BE2C (cell line): ENCODE measurements at regions not wholly inside any gene's neighbourhood (a gene's known extent, or its start where the extent isn't known, plus 50 kb on each side); places are given as distances from the start of the nearest gene placed in this dataset.

Experiments
- DNase-seq: peaks from one replicate; pipeline ENCODE4 v3.0.0-alpha.2; 2020
- H3K27me3 ChIP-seq: fragments of 250-450 bp; sonication (Bioruptor Pico); 2 replicates; pipeline ENCODE4 v1.5.1; 2020; ENCODE audit warnings: mild to moderate bottlenecking
- H3K36me3 ChIP-seq: fragments of 250-450 bp; sonication (Bioruptor Pico); 2 replicates; pipeline ENCODE4 v1.5.1; 2020; ENCODE audit warnings: mild to moderate bottlenecking
- H3K4me1 ChIP-seq: fragments of 250-450 bp; sonication (Bioruptor Pico); 2 replicates; pipeline ENCODE4 v1.5.1; 2020
- H3K4me3 ChIP-seq: 2 replicates; pipeline ENCODE4 v1.5.1; 2011; ENCODE audit warnings: low read depth, low read length
- H3K9me3 ChIP-seq: fragments of 250-450 bp; sonication (Bioruptor Pico); 2 replicates; pipeline ENCODE4 v1.5.1; 2020
- CTCF ChIP-seq: IDR thresholded peaks from 2 replicates; pipeline ENCODE4 v1.5.1; 2012; ENCODE audit warnings: mild to moderate bottlenecking, low read depth, low read length

GRCh38 chr1:240014051-240014450, 77.6 kb upstream of the FMN2 start:
- no peak overlapping the region for H3K4me3 ChIP-seq
- no peak for DNase-seq
- no peak for TF ChIP-seq CTCF

DNA sequence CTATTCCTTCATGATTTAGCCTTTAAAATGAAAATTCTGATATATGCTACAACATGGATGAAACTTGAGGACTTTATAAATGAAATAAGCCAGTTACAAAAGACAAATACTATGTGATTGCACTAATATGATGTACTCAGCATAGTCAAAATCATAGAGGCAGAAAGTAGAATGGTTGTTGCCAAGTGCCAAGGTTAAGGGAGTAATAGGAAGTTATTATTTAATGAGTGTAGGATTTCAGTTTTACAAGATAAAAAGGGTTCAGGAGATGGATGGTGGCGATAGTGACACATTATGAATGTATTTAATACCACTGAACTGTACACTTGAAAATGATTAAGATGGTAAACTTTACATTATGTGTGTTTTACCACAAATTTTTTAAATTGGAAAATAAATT, 73.1 kb upstream of the FMN2 start:
- Histone ChIP-seq H3K9me3 (no peaks in the 10 kb centered on the region), H3K27me3 (no peaks in the 10 kb centered on the region), H3K36me3 (no peaks in the 10 kb centered on the region), H3K4me1 (no peaks in the 10 kb centered on the region), H3K4me3 (no peak overlapping the region)
- TF ChIP-seq CTCF: no peak
- no peak for DNase-seq

More at GRCh38 chr1:240014051-240014450, 77.6 kb upstream of the FMN2 start:
- no peaks in the 10 kb centered on the region for H3K36me3 ChIP-seq
- H3K4me1 ChIP-seq: no peaks in the 10 kb centered on the region
- no peaks in the 10 kb centered on the region for H3K27me3 ChIP-seq
- no peaks in the 10 kb centered on the region for H3K9me3 ChIP-seq

DNA sequence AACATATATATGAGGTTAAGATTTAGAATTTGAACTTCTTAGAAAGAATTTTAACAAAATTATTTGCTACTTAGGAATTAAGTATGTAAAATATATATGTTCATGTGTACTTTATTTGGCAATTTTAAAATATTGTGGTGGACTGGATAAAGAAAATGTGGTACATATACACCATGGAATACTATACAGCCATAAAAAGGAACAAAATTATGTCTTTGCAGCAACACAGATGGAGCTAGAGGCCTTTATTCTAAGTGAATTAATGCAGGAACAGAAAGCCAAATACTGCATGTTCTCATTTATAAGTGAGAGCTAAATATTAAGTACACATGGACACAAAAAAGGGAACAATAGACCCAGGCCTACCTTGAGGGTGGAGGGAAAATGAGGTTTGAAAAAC, 72.2 kb upstream of the FMN2 start:
- Histone ChIP-seq H3K9me3 (no peaks in the 10 kb centered on the region), H3K27me3 (no peaks in the 10 kb centered on the region), H3K4me3 (no peak overlapping the region), H3K4me1 (no peaks in the 10 kb centered on the region), H3K36me3 (no peaks in the 10 kb centered on the region)
- no peak for DNase-seq
- no peak for TF ChIP-seq CTCF

DNA sequence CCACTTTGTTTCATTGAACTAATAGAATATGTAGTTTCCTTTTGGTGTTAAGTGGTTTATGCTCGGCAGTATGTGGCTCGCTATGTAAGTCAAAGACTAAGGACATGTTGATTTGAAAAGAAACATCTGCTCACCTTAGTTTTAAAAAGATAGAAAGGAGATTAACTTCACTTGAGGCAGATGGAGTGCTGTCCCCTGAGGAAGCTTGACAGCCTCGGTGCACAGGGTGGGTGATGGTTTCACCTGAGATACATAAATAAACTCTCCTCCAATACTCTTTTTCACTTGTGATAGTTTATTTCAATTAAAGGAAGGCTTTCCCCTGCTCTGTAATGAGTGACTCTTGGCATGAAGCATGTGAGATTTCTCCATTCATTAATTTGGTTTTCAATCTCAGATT, 70.8 kb upstream of the FMN2 start:
- no peak overlapping the region for H3K4me3 ChIP-seq
- no peak for DNase-seq
- no peak for TF ChIP-seq CTCF

DNA sequence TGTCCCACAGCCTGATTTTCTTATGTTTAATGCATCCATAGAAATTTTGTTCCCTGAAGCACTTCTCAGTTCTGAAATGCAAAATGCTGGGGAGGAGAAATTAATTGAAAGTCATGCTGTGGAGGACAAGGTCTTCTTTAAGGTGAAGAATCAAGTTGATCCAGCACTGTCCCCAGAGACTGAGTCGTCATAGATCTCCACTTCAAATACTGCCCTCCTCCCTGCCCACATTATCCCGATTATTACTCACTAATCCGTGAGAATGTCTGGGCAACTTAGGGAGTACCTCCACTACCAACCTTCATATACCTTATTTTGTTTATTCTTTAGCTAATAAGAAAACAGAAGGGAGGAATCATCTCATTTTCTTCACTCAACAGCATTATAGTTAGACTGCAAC, 70.0 kb upstream of the FMN2 start:
- no peak for DNase-seq
- TF ChIP-seq CTCF: no peak
- Histone ChIP-seq H3K36me3 (no peaks in the 10 kb centered on the region), H3K27me3 (no peaks in the 10 kb centered on the region), H3K4me3 (no peak overlapping the region), H3K9me3 (no peaks in the 10 kb centered on the region), H3K4me1 (no peaks in the 10 kb centered on the region)

More for the DNA sequence above, 70.8 kb upstream of the FMN2 start:
- no peaks in the 10 kb centered on the region for H3K4me1 ChIP-seq
- H3K36me3 ChIP-seq: no peaks in the 10 kb centered on the region
- no peaks in the 10 kb centered on the region for H3K9me3 ChIP-seq
- H3K27me3 ChIP-seq: no peaks in the 10 kb centered on the region

DNA sequence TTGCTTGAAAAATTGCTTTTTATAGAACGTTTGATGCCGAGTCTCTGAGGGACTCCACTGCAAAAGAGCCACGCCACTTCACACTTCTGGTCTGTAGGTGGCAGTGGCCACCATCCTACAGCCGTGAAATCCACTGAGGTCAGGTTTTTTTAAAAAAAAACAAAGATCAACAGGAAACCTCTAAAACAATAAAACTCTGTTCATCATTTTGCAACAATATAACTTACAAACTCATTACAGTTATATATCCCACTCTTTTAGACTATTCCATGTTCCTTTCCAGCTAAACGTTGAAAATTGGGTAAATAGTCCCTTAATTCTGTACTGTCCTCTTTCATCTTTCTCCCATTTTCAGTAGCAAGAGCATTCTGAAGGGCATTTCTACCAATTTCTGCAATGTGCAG, 64.6 kb upstream of the FMN2 start:
- peak; percentile 47 for DNase-seq
- no peaks in the 10 kb centered on the region for H3K4me1 ChIP-seq
- H3K36me3 ChIP-seq: no peaks in the 10 kb centered on the region
- peak; percentile 99 for TF ChIP-seq CTCF
- H3K27me3 ChIP-seq: no peaks in the 10 kb centered on the region
- H3K4me3 ChIP-seq: no peak overlapping the region
- H3K9me3 ChIP-seq: no peaks in the 10 kb centered on the region
